ENCODE measurements at regions not wholly inside any gene's neighbourhood (a gene's known extent, or its start where the extent isn't known, plus 50 kb on each side); places are given as distances from the start of the nearest gene placed in this dataset.

- H3K27ac Mint-ChIP-seq, result no peak overlapping the region
- no peaks in the 10 kb centered on the region for H3K27me3 Mint-ChIP-seq
- ChIA-PET POLR2A (no interaction called here), CTCF (no interaction called here)
- no peaks in the 10 kb centered on the region for H3K9me3 ChIP-seq (ENCODE audit: control extremely low read depth in 1 of 3, control insufficient read depth in 2 of 3, insufficient read depth in 1 of 3, low read length in 2 of 3)
- no peaks in the 10 kb centered on the region for H3K4me1 Mint-ChIP-seq
- no peak overlapping the region for H3K4me3 Mint-ChIP-seq
- no peaks in the 10 kb centered on the region for H3K9me3 Mint-ChIP-seq (ENCODE audit: insufficient read depth)
- no peak overlapping the region for H2AFZ ChIP-seq (ENCODE audit: insufficient read depth, low read depth, low read length, poor library complexity, severe bottlenecking)
- H3K9ac ChIP-seq (ENCODE audit: low read length), result no peak overlapping the region
- no peaks in the 10 kb centered on the region for H3K79me2 ChIP-seq (ENCODE audit: control insufficient read depth, insufficient read depth, low read length)
- DNase-seq, result no peak
- no CpG with 5 or more reads among the region's 2 CpGs for WGBS (ENCODE audit: insufficient coverage)
- H3K4me2 ChIP-seq (replicated peaks; ENCODE audit: low read depth, low read length, poor library complexity, severe bottlenecking), result no peak overlapping the region
- no peak overlapping the region for H3K4me3 ChIP-seq (ENCODE audit: control extremely low read depth in 1 of 5, extremely low read depth in 1 of 5, insufficient read depth in 1 of 5, low read depth in 2 of 5, low read length in 4 of 5)
- H4K20me1 ChIP-seq (ENCODE audit: control insufficient read depth, insufficient read depth, low read length, poor library complexity, severe bottlenecking), result no peaks in the 10 kb centered on the region
- TF ChIP-seq EZH2 (IDR thresholded peaks at IDR 0.05; ENCODE audit: borderline replicate concordance, insufficient read depth, low read depth, low read length, poor library complexity, severe bottlenecking) (no peak), CTCF (IDR thresholded peaks at IDR 0.05) (no peak)
- intact Hi-C loops (cut with micrococcal nuclease), result no loop called here
- no peak overlapping the region for H3K27ac ChIP-seq (ENCODE audit: low read length in 2 of 2)
- H3K4me1 ChIP-seq (ENCODE audit: control insufficient read depth in 2 of 2, insufficient read depth in 2 of 2, low read length in 2 of 2), result no peaks in the 10 kb centered on the region
- ATAC-seq (ENCODE audit: low read depth), result no peak
- no peaks in the 10 kb centered on the region for H3K36me3 ChIP-seq (replicated peaks in 1 of 2; ENCODE audit: control extremely low read depth in 1 of 2, control insufficient read depth in 1 of 2, extremely low read depth in 1 of 2, insufficient read depth in 2 of 2, low read length in 1 of 2)
- H3K27me3 ChIP-seq (replicated peaks in 1 of 4; ENCODE audit: control extremely low read depth in 1 of 4, control insufficient read depth in 3 of 4, insufficient read depth in 4 of 4, low read length in 3 of 4), result no peaks in the 10 kb centered on the region
Observed at GRCh38 chr3:90087703-90088102, 980.3 kb downstream of the EPHA3 start.

- Histone ChIP-seq H3K27ac (ENCODE audit: low read length in 2 of 2) (no peak overlapping the region), H3K36me3 (replicated peaks in 1 of 2; ENCODE audit: control extremely low read depth in 1 of 2, control insufficient read depth in 1 of 2, extremely low read depth in 1 of 2, insufficient read depth in 2 of 2, low read length in 1 of 2) (no peaks in the 10 kb centered on the region), H3K79me2 (ENCODE audit: control insufficient read depth, insufficient read depth, low read length) (no peaks in the 10 kb centered on the region), H3K4me2 (replicated peaks; ENCODE audit: low read depth, low read length, poor library complexity, severe bottlenecking) (no peak overlapping the region), H3K9ac (ENCODE audit: low read length) (no peak overlapping the region), H2AFZ (ENCODE audit: insufficient read depth, low read depth, low read length, poor library complexity, severe bottlenecking) (no peak overlapping the region), H3K4me1 (ENCODE audit: control insufficient read depth in 2 of 2, insufficient read depth in 2 of 2, low read length in 2 of 2) (no peaks in the 10 kb centered on the region), H3K27me3 (replicated peaks in 1 of 4; ENCODE audit: control extremely low read depth in 1 of 4, control insufficient read depth in 3 of 4, insufficient read depth in 4 of 4, low read length in 3 of 4) (no peaks in the 10 kb centered on the region), H3K9me3 (ENCODE audit: control extremely low read depth in 1 of 3, control insufficient read depth in 2 of 3, insufficient read depth in 1 of 3, low read length in 2 of 3) (no peaks in the 10 kb centered on the region), H3K4me3 (ENCODE audit: control extremely low read depth in 1 of 5, extremely low read depth in 1 of 5, insufficient read depth in 1 of 5, low read depth in 2 of 5, low read length in 4 of 5) (no peak overlapping the region), H4K20me1 (ENCODE audit: control insufficient read depth, insufficient read depth, low read length, poor library complexity, severe bottlenecking) (no peaks in the 10 kb centered on the region)
- Mint-ChIP-seq H3K4me3 (no peak overlapping the region), H3K9me3 (ENCODE audit: insufficient read depth) (no peaks in the 10 kb centered on the region), H3K27me3 (no peaks in the 10 kb centered on the region), H3K4me1 (no peaks in the 10 kb centered on the region), H3K27ac (no peak overlapping the region)
- TF ChIP-seq CTCF (IDR thresholded peaks at IDR 0.05), result no peak
- TF ChIP-seq EZH2 (IDR thresholded peaks at IDR 0.05; ENCODE audit: borderline replicate concordance, insufficient read depth, low read depth, low read length, poor library complexity, severe bottlenecking), result no peak
- ATAC-seq (ENCODE audit: low read depth) (no peak), DNase-seq (no peak)
- CTCF ChIA-PET, result no interaction called here
- WGBS (ENCODE audit: insufficient coverage), result no CpG with 5 or more reads among the region's 2 CpGs
- POLR2A ChIA-PET, result no interaction called here
- intact Hi-C loops (cut with micrococcal nuclease), result no loop called here
Observed at GRCh38 chr3:90091549-90091948, 984.1 kb downstream of the EPHA3 start.
